ENCODE measurements at regions not wholly inside any gene's neighbourhood (a gene's known extent, or its start where the extent isn't known, plus 50 kb on each side); places are given as distances from the start of the nearest gene placed in this dataset.
"Not testable (repeated sequence)": the region's sequence is repeated elsewhere in the genome, so short reads cannot be mapped to it uniquely, and the experiment has no call there.

DNA sequence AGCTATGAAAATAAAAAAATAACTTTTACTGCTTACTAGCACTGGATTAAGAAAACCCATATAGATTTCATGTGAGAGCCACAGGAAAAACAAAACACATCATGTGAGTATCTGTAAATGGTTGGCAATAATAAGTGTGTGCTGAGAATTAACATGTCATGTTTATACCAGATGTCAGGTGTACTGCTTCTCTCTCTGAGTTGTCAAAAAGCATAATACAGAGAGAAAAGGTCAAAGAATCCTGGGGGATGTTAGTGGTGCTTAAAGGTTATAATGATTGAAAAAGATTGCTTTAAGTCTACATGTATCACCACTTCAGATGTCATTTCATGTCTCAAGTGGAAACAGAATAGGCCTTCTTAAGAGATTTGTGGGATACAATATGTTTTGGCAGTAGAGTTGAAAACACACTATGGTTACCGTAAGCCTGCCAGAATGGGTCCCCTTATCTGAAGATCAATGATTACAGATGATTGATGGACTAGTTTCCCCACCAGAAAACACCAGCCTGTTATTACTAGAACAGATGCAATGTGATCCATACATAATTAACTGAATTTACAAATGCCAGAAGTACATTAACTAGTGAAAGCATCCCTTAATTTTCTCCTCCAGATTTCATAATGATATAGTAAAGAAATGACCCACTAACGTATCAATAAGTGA, 204.1 kb downstream of the CNTN3 start:
- DNase-seq = peak; percentile 0

DNA sequence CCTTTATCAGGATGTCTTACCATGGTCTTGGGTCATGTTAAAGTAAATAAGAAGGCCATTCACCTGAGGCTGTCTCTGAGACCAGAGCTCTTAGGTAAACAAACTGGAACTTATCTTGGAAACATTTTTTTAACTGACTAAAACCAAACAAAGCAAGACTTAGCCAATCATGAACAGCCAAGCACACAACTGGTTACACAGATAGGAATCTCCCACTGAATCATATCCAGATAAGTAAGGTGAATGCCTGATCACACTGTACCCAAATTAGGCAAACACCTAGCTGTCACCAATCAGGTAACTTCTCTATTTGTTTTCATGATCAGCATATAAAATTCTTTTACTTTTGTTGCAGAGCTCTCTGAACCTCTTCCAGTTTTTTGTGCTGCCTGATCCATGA, 205.4 kb downstream of the CNTN3 start:
- DNase-seq = no peak

DNA sequence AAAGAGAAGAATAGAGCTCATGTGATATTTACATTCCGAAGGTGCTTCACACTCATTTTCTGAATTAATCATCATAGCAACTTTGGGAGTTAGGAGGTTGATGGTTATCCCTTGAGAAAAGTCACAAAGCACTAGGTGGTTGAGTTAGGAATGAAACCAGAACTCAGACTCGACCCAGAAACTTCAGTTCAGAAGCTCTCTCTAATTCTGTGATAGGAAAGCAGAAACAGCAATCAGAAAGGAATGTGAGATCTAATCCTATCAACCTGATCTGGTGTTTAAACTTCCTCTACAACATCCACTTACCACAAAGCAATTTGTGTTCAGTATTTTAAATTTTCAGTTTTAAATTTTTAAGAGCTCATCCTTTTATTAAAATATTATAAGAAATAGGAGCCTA, 211.2 kb downstream of the CNTN3 start:
- DNase-seq = no peak

DNA sequence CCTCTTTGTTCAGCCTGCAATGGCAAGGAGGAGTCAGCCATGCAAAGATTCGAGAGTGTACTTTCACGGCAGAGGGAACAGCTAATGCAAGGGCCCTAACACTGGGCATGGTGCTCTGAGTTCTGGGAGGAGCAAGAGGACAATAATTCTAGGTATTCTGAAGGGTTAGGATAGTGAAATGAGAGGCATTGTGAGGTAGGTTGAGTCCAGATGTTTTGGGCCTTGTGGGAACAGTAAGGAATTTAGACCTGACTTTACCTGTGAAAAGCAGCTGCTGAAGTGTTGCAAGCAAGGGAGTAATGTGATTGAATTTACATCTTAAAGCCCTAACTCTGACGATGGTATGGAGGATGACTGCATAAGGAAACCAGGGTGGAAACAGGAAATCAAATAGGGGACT, 211.6 kb downstream of the CNTN3 start:
- DNase-seq = no peak

DNA sequence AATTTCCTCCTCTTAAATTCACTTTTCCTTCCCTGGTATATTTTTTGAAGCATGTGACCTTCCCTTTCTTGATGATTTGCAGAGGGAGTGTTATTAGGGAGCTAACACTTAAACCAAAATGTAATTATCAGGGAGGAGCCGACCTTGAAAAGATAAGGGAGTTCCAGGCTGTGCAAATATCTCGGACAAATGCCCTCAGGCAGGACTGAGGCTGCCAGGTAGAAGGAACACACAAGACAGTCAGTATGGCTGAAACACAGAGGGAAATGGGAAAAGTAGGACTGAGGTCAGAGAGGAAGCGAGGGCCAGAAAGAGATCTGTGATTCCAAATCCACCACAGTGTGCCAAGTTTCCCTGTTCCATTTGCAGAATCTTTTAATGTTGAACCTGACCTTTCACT, 221.0 kb downstream of the CNTN3 start:
- DNase-seq = no peak

DNA sequence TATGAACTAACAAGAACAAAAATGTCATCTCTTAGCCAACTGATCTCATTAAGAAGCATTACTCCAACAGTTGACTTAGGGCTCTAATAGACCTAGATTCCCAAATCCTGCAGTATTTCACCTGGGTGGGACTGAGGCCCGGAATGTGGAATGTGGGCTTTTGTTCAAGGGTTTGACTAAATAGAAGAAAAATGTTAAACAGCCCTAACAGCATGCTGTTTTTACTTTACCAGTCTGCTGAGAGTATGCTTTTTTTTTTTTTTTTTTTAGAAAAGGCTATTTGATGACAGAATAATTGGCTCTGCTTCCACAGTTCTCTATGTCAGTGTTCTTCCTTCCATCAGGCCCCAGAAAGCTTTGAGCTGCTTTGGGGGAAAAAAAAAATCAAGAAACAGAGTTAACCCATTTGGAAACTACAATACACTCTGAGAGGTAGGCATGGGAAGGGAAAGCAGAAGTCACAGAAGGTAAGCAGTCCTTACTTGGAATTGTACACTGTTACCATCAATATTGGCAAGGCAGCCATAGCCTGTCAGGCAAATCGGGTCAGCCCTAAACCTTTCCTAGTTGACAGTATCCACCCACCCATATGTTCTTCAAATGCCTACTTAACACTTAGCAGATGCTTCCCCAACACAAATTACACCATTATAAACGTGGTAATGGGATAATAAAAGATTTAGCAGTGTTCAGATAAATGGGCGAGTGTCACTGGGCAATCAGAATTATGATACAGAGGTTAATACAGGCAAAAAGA, 224.2 kb downstream of the CNTN3 start:
- no peak for DNase-seq

DNA sequence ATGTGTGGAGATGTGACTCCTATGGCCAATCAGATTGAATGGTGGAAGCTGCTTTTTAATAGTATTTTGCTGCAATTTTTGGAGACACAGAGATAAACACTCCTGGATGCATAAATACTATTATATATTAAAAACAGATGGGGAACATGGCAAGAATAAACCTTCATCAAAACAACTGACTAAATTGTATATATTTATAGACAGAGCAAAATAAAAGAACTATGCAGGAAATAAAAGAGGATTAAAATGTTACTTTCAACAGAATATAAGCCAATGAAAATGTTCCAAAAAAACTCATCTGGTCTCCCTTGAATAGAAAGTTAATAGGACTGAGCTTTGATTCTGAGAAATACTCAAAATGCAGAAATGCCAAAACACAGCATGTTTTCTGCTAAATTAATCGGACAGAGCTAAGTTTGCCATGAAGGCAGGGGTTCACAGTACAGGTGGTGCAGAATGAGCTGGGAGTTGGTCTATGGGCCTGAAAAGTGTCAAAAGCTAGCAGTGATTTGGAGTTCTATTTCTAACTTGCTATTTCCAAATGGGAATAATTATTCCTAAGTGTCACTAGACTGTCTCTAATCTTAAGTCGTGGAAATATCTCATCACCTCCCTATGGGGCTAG, 227.2 kb downstream of the CNTN3 start:
- DNase-seq = no peak

DNA sequence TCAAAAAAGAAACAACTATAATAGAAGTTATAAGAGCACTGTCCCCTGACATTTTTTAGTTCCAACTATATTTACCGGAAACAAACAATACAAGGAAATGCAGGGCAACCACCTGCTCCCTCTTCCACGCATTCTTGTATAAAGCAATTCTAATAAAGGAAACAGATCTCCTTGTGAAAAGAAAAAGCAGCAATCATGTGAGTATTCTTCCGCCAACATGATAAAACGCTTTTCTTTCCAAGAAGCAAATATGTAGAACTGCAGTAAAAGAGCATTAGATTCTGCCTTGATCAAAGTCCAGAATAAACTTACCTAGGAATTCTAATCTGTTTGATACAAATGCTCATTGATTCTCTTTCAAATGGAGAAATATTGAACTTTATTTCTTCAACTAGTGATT, 230.3 kb downstream of the CNTN3 start:
- DNase-seq = no peak

DNA sequence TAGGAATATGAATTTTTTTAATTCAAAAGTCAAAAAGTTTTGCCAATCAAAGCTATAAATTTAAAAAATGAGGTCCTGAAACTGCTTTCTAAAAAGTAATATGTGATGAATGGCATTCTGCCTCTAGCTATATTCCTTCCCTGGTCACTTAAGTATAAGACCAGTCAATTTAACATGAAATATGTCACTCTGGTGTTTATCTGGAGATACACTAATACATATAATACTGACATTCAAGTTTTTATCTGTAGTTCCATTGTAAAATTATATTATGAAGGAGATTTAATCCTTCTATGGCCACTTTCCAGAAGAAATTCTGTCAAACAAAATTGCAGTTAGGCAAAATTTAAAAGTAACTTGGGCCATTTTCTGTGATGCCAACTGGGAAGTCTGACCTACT, 236.8 kb downstream of the CNTN3 start:
- DNase-seq = no peak

DNA sequence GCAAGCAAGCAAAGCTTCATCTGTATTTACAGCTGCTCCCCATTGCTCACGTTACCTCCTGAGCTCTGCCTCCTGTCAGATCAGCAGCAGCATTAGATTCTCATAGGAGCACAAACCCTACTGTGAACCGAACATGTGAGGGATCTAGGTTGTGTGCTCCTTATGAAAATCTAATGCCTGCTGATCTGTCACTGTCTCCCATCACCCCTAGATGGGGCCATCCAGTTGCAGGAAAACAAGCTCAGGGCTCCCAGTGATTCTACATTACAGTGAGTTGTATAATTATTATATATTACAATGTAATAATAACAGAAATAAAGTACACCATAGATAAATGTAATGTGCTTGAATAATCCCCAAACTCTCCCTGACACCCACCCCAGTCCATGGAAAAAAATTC, 238.1 kb downstream of the CNTN3 start:
- not testable (repeated sequence) for DNase-seq

DNA sequence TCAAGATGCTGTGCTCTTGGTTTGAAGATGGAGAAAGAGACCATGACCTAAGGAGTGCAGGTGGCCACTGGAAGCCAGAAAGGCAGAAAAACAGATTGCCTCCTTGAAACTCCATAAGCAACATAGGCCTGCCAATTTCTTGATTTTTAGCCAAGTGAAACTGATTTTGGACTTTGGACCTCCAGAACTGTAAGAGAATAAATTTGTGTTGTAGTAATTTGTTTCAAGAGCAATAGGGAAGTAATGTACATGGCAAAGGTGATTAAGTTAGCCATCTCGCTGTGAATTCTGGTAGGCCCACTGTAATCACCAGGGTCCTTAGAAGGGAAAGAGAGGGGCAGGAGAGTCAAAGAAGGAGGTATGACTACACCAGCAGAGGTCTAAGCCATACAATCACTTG, 238.8 kb downstream of the CNTN3 start:
- DNase-seq = no peak

DNA sequence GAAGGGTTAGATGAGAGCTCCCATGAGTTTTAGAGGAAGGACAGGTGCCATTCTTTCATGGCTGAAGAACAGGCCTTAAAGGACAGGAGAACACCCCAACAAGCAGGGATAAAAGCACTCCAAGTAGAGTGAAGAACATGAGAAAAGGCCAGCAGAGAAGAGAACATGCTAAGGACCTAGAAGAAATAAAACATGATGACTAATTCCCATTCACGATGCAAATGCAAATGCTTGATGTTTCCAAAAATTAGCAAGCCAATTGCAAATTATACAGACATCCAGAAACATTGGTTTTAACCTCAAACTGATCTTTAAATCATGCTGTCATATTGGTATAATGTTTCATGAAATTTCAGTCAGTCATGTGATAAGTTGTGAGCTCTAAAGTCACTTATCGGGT, 241.7 kb downstream of the CNTN3 start:
- DNase-seq = no peak

DNA sequence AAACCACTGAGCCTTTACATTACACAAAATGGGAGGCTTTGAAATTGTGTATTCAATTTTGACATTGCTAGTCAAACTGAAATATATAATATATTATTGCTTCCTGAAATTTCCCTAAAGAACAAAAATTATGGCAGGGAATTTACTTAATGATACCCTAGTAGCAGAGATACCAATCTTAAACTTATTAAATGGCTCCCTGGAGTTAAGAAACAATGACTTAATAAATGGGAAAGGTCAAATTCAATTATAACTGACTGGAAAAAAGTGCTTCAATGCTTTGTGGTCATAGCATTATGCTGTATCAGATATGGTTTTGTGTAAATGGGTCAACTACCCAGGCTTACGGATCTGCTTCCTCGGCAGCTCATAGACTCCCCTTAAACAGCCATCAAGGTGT, 244.1 kb downstream of the CNTN3 start:
- DNase-seq = no peak

DNA sequence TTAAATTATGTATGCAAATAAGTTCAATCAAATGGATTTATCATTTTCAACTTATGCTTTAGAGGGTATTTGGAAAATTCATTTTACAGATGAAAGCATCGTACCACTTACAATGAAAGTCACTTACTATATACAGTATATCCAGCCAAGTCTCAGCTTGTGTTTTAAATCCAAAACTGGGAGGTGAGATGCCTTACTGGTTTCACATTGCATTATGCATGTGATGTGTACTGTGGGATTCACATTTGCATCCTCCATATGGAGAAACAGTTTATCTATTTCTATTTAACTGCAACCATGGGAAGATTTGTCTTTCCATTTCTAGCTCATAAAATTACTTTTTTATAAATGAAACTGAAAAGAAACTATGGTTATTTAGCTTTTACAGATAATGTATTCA, 248.1 kb downstream of the CNTN3 start:
- no peak for DNase-seq

DNA sequence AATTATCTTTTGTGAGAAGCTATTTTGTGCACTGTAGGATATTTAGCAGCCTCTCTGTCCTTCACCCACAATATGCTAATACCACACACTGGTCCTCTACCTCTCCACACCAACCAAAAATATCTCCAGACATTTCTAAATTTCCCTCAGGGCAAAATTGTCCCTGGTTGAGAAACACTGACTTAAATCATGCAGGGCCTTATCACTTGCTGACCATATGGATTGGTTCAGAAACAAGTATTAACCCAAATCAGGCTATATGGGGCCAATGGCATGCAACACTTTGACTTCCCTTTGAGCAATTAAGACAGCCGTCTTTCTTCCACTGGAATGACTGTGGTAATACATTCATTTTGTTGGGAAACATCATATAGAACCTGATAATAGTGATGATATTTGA, 251.1 kb downstream of the CNTN3 start:
- no peak for DNase-seq

DNA sequence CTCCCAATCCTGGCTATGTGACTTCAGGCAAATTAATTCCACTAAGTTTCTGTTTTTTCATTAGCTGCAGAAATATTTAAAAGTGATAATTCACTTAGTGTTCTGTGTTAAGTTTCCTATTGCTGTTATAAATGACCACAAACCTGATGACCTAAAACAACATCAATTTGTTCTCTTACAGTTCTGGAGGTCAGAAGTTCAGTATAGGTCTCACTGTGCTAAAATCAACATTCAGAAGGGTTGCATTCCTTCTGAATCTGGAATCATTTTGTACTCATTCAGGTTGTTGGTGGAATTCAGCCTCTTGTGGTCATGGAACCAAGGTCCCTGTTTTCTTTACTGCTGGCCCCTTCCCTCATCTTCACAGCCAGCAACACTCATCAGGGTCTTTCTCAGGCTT, 254.1 kb downstream of the CNTN3 start:
- no peak for DNase-seq

DNA sequence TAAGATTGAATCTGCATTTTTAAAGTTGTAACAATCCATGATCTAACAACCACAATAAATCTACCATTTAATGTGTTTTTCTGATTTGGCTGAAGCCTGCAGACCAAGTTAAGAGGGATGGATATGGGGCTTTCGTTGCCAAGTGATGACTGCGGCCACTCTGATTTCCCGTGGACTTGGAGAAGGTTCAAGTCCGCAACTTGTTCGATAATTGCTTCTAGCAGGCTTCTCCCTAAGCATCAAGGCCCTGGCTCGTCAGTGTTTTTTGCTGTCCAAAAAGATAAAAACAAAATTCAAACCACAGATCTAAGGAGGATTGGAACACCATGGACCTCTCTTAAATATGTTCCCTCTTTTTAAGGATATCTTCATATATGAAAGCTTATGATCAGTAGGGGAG, 256.6 kb downstream of the CNTN3 start:
- DNase-seq = no peak

DNA sequence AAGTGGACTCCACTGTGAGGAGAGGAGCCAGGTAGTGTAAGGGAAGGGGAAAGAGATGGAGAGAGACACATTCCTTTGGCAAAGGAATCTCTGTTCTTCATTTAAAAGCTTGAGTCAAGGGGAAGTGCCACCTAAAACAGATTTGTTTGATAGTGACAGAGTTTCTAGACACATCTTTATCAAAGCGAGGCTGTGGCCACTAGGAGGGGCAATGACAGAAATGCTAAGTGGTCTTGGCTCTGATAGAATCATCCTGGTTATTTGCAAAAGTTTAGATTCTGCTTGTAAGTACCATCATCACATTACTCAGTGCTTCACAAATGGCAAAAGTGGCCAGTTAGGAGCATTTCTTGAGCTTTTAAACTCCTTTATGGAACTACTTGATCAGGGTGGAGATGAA, 261.4 kb downstream of the CNTN3 start:
- DNase-seq = no peak

DNA sequence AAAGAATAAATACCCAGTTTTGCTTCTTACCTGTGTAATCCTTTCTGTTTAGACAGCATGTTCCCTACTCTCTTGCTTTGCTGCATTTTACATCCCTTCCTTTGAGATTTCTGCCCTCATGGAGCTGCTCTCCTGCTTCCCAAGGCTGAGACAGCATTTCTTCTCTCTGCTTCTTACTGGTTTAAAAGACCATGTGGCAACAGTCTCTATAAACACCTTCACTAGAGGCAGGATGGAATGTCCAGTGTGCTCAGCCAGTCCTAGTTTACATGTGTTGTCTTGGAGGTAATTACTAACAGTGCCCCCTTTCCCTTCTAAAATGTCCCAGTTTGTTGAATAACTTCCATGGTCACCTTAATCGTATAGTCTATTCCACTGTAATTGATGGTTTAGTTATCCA, 262.3 kb downstream of the CNTN3 start:
- DNase-seq = no peak

DNA sequence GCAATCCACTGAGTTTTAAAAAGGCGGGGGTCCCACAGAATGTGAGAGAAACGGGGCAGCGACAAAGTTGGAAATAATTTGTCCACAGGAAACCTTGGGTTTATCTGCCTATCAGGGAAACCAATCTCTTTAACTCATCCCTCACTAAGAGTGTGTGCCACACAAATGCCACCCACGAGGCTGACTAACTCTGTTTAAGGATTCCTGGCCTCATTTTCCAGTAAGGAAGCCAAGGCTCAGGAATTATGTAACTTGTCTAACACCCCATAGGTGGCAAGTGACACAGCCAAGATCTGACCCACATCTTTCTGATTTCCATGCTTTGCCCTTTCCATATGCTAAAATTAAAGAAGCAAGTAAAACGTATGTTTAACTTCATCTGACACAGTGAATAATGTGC, 263.2 kb downstream of the CNTN3 start:
- no peak for DNase-seq

DNA sequence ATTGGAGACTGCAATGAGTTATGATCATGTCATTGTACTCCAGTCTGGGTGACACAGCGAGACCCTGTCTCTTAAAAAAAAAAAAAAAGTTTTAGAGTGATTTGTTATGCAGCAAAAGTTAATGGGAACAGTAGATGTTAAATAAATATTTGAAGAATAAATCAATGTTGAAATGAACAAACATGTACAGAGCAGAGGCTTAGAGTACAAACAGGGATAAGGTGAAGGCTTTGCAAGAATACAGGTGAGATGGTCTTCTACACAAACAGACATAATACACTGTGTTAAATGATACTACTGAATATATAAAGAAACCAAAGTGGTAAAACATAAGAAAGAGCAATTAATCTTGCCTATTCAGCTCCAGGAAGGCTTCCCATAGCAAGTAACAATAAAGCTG, 265.4 kb downstream of the CNTN3 start:
- DNase-seq = no peak

DNA sequence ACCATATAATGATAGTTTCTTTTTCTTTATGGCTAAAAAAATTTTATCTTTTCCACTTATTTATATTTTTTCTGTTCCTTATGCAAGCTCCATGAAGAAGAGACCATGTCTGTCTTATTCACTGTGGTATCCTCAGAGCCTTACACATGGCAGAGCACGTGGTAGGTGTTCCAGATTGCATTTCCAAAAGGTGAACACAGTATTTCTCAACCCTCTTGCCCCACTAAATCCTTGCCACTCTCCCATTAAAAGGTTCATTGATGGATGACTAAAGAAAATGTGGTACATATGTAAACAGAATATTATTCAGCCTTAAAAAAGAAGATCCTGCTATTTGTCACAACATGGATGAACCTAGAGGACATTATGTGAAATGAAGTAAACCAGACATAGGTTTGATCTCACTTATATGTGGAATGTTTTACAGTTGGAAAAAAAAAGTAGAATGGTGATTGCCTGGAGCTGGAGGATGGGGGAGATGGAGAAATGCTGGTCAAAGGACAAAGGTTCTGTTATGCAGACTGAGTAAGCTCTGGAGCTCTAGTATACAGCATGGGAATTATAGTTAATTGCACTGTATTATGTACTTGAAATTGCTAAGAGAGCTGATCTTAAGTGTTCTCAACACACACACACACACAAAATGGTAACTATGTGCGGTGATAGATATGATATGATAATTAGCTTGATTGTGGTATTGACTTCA, 266.7 kb downstream of the CNTN3 start:
- no peak for DNase-seq

DNA sequence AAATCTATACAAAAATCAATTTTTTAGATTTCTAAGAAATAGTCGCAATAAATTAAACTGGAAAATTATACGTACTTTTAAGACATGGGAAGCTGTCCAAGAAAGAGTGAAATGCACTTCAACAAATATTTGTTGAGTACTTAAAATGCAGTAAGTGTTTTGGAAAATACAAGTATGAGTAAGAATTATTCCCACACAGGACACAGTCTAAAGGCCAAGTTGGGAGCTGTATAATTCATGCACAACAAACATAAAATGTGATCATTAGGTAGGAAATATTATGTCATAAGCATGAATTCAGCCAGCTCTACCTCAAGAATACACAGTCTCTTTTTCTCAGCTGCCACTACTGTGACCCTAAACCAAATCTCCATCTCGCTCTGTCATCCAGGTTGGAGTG, 267.6 kb downstream of the CNTN3 start:
- no peak for DNase-seq

DNA sequence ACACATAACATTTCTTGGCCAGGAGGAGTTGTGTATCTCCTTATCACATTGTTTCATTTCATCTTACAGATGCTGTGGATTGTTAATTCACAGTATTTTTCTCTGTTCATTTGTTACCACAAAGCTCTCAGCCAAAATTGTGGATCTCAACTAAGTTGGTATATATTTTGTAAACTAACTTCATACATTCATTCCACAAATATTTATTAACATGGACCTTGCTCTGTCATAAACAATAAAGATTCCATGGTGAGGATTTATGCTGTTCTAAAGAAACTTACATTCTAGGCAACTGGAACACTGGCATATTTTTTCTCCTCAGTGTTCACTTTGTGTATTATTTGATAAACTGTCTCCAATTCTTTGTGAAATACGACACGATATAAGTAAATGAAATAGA, 268.8 kb downstream of the CNTN3 start:
- no peak for DNase-seq
